ENCODE measurements at regions not wholly inside any gene's neighbourhood (a gene's known extent, or its start where the extent isn't known, plus 50 kb on each side); places are given as distances from the start of the nearest gene placed in this dataset.
A peak's percentile ranks its signal among the peaks of the same experiment; 100 is the strongest.
"Not testable (repeated sequence)": the region's sequence is repeated elsewhere in the genome, so short reads cannot be mapped to it uniquely, and the experiment has no call there.

DNA sequence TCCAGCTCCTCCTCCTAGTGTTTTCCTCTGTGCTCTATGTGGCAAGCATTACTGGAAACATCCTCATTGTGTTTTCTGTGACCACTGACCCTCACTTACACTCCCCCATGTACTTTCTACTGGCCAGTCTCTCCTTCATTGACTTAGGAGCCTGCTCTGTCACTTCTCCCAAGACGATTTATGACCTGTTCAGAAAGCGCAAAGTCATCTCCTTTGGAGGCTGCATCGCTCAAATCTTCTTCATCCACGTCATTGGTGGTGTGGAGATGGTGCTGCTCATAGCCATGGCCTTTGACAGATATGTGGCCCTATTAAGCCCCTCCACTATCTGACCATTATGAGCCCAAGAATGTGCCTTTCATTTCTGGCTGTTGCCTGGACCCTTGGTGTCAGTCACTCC is 64.0 kb downstream of the OR4F15 start:
- not testable (repeated sequence) for DNase-seq (ENCODE audit: low spot score)

DNA sequence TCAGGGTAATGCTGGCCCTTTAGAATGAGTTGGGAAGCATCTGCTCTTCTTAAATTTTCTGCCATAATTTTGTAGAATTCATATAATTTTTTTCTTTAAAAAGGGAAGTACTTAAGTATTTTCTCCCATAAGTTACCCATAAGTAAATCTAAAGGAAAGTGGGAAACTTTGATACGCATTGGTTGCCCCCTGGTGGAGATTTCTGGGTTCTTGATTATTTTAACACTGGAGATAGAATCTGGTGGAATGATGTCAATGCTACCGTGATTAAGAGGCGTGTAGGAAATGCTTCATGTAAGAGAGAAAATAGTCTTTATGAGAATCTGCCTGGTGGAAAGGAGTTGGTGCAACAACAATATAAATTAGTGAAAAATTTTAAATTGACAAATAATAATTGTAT is 65.6 kb downstream of the OR4F15 start:
- not testable (repeated sequence) for DNase-seq (ENCODE audit: low spot score)

DNA sequence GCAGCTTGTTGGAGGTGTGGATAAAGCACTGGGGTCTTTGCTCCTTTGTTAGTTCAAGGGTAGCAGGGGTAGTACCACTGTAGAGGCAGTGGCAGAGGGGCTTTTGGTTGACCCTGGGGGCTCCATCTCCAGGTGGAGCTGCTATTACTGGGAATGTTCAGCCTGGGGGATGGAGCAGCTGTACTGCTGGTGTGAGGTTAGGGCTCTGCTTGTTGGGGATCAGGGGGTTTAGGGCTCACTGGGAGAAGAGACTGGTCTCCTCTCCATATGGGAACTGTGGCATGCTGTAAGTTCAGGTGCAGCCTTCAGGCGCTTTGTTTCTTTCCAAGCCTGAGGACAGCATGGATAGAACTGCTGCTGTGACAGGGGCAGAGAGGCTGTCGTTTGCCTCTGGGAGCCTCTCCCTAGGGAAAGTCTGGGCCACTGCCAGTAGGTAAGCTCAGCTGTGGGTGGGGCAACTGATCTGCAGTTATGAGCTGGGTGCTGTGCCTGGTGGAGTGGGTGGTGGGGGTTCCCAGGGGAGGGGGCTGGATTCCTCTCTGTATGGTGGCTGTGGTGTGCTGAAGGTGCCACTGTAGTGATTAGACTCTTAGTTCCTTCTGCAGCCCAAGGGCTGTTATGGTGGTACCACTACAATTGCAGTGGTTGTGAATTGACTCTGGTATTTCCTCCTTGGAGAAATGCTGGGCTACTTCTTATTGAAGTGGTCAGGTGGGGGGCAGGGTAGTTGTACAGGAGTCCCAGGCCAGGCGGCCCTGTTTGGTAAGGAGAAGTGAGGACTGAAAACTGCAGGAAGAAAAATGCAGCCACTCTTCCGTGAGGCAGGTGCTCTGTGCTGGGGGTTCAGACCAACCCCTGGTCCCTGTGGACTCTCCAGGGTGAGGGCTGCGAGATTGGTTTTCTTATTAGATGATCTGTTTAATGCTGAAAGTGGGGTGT is 100.6 kb downstream of the OR4F15 start:
- DNase-seq (ENCODE audit: low spot score): not testable (repeated sequence)

DNA sequence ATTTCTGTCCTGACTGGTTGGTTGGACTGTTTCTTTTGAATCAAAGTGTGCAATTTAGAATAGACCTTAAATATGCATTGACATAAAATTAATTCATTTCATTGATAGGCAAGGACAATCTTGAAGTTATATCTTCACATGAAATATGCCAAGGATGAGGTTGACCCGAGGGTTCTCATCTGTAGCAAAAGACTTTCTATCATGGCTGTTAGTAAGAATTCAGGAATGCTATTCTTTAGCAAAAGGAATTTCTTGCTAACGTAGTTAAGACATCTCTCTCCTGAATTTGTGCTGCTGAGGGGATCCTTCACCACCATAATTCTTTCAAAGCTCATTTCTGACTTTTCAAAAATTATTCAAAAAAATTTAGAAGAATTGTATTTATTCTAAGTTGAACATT is 112.6 kb downstream of the OR4F15 start:
- not testable (repeated sequence) for DNase-seq (ENCODE audit: low spot score)

DNA sequence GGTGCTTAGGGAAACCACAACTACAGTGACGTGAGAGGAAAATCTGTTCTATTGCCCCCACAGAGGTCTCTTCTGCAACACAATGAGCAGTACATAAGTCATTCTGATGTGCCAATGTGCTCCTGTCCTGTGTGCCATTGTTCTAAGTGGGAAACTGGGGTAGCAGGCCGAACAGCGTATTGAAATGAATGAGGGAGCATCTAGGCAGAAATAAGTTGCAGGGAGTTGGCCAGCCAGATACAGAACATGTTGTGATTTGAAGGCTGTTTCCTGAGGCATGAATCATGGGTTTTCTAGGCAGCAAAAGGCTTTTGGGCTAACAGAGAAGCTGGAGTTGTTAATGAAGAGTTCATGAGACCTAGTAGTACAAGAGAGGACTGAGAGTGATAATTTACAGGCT is 122.5 kb downstream of the OR4F15 start:
- not testable (repeated sequence) for DNase-seq (ENCODE audit: low spot score)

DNA sequence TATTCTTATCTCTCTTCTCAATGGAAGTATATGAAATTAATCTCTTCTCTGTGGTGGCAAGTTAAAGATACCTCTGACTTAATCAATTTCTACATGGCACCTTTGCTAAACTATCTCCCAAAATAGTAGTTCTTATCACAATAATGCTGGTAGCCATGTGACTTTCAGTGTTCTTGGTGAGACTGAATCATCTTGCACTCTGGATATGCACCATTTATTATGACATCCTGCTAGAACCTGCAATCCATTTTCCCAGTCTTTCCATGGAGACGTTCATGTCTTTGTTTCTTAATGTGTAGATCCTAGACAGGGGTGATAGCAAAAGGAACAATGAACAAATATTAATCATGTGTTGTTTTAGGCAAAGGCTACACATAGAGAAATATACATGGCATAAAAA is 125.4 kb downstream of the OR4F15 start:
- not testable (repeated sequence) for DNase-seq (ENCODE audit: low spot score)

DNA sequence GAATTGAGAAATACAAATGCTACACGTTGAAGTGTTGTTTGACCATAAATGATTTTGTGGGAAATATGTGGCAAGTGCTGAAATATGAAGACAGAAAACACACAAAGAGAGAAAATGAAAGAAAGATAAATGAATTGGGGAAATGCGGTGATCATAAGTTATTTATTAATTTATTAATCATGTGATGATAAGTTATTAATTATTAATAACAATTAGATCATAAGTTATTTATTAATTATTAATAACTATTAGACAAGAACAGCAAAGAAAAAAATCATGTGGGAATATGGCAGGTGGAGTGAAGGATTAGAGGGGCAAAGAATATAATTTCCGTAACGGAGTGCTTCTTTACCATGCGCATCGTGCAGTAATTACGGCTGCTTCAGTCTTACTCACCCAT is 126.6 kb downstream of the OR4F15 start:
- DNase-seq (ENCODE audit: low spot score): not testable (repeated sequence)

DNA sequence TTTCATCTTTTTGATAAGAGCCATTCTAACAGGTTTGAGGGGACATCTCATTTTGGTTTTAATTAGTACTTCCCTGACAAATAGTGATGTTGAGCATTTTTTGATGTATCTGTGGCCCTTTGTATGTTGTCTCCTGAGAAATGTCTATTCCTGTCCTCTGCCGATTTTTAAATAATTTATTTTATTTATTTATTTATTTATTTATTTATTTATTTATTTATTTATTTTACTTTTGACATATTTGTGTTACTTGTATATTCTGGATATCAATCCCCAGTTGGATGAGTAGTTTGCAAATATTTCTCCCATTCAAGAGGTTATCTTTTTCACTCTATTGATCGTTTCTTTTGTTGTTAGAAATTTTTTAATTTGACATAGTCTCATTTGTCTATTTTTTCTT is 133.9 kb downstream of the OR4F15 start:
- DNase-seq (ENCODE audit: low spot score): not testable (repeated sequence)

DNA sequence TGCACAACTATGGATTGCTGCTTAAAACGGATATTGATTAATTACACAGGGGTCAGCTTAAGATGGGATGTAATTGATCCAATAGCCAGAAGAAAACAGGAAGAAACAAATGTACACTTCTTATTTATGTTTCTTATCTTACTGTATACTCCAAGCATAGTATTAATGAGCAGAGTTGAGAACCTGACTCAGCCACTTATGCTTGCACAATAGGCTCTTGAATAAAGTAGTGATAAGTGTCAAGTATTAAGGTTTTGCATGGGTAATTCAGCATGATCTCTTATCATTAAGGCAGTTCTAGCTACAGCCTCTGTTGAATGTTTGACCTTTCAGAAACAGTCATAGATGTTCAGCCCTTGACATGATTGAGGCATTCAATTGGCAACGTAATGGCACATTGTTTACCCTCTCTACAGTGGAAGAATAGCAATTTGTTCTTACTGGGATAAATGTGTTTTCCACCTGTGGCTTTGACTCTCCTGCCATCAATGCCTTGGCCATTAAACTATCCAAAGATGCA is 136.5 kb downstream of the OR4F15 start:
- DNase-seq (ENCODE audit: low spot score): not testable (repeated sequence)

DNA sequence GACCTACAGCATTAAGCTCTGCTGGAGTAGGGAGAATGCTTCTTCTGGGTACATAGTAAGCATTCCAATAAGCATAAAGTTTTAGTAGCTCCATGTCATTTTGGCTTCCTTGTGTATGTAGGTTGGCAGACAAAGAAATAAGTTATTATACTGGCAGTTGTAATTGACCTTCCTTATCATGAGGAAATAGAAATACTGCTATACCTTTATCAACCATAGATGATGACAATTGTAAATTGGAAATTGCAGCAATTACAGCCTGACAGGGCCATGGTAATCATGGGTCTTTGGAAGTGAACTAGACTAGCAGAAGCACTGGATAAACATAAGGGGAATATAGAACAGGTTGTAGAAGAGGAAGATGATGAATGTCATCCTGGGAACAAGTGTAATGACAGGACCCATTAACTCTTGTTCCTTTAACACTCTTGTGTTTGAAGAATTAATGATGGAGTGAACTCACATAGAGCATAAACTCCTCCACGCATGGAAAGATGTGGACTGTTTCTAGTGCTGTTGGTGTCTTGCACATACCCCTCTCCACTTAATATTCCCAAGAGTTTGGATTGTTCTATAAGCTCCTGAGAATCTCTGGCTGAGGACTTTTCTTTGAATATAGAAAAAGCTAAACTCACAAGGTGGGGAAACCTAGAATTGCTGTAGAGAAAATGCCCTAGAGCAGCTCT is 137.5 kb downstream of the OR4F15 start:
- DNase-seq (ENCODE audit: low spot score): not testable (repeated sequence)

DNA sequence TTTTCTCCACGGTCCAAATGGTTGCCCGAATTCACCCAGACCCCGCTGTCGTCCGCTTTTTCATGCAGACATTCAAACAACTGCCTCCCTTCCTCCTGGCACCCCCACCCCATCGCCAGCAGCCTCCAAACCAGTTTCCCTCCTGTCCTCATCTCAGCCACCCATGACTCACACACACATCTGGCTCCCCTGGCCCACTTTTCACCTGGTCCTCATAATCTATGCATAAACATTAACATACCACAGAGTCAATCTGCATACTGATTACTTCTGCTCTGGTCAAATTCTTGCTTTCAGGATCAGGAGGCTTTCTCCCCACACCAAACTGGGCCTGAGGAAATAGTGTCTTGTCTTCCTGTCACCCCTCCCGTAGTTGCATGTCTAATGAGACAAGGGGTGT is 142.0 kb downstream of the OR4F15 start:
- not testable (repeated sequence) for DNase-seq (ENCODE audit: low spot score)

DNA sequence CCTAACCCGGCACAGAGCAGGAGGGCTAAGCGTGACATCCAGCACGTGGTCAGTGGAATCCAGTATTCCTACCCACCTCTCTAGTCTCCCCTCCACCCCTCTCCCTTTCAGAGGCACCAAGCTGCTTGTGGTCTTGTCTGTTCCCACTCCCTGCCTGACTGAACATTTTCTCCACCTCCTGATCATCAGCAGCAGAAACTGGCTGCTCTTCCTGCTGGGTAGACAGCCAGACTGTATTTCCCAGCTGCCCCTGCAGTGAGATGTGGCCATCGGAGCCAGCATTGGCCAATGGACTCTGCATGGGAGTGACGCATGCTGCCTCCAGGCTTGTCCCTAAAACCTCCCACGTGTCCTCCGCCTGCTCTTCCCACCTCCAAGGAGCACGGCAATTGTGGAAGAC is 143.8 kb downstream of the OR4F15 start:
- not testable (repeated sequence) for DNase-seq (ENCODE audit: low spot score)

DNA sequence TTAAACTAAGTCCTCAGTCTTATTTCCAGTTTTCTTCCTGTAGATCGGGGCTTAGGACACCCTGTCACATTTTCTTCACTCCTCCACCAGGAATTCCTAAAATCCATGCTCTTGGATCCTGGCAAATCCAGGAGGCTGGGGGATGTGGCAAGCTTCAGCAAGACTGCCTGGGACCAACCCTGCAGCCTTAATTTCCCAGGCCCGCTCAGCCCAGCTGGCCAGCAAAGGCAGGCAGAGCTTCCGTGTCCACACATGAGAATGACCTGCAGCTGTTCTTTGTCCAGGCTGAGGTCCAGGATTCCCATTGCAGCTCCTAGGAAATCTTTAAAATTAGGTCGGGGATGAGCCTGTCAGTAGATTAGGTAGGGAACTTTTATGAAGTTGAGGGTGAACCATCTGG is 146.7 kb downstream of the OR4F15 start:
- not testable (repeated sequence) for DNase-seq (ENCODE audit: low spot score)

DNA sequence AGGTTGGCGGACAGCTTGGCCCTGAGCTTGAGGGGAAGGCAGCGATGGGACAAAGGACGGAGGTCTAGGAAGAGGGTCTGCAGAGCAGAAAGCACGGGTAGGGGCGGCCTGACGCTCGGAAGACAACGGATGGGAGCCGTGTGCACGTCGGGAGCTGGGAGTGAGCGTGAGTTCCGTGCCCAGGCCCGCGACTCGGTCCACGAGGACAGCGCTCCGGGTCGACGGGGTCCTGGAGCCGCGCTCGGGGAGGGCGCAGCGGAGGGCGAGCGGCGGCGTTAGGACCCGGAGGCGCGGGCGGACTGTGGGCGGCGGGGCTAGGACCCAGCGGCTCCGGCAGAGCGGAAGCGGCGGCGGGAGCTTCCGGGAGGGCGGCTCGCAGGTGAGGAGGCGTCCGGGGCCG is 149.3 kb downstream of the OR4F15 start:
- DNase-seq (ENCODE audit: low spot score): not testable (repeated sequence)

DNA sequence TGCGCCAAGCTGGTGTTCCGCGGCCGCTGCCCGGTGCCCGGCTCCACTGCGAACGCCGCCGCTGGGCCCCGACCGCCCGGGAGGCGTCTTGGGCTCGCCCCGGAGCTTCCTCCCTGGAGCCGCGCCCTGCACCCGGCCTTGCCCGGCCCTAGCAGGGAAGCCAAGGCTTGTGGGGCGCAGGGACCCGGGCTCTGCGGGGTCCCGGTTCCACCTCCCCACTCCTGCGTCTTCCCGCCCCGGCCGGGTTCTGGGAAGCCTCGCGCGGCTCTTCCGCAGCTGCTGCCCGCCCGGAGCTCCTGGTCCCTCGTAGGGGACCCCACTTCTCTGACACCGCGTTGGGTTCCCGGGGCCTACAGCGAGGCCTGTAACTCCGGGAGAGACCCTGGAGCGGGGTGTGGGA is 149.8 kb downstream of the OR4F15 start:
- DNase-seq (ENCODE audit: low spot score): not testable (repeated sequence)

DNA sequence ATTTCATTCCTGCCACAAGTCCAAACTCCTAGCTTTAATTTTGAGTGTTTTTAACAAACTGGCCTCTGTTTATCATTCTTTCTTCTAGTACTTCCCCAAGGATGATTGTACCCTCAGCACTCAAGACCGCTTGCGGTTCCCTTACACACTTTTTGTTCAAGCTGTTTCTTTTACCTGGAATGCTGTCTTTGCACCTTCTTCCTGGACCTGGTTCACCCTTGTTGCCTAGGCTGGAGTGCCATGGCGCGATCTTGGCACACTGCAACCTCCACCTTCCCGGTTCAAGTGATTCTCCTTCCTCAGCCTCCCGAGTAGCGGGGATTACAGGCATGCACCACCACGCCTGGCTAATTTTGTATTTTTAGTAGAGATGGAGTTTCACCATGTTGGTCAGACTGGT is 151.7 kb downstream of the OR4F15 start:
- not testable (repeated sequence) for DNase-seq (ENCODE audit: low spot score)

DNA sequence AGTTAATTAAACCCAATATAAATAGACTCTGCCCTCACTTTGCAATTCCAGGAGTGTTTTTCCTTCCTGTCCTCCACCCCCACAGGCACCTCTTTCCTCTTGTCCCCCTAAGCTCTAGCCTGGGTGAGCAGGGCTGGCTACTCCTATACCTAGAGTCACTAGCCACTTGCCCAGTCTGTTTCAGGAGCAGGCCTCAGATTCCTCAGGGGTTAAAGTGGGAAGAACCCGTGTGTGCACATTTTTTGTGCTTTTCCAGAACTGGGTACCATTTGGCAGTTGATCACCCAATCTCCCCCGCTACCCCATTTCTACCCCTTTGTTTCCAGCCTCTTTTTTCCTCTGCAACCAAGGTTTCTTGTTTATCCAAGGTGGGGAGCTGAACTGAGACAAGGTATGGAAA is 153.4 kb downstream of the OR4F15 start:
- DNase-seq (ENCODE audit: low spot score): not testable (repeated sequence)

DNA sequence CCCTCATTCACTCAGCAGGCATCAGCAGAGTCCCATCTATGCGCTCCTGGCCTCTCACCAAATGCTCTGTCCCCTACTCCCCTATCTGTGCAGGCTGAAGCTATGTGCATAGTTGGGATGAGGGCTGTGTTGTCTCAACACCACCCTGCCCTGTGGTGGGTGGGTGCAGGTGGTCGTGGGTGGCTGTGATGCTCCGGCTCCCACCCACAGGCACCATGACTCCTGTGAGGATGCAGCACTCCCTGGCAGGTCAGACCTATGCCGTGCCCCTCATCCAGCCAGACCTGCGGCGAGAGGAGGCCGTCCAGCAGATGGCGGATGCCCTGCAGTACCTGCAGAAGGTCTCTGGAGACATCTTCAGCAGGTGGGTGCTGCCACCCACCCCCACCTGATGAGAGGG is 153.9 kb downstream of the OR4F15 start:
- DNase-seq (ENCODE audit: low spot score): peak; percentile 1

DNA sequence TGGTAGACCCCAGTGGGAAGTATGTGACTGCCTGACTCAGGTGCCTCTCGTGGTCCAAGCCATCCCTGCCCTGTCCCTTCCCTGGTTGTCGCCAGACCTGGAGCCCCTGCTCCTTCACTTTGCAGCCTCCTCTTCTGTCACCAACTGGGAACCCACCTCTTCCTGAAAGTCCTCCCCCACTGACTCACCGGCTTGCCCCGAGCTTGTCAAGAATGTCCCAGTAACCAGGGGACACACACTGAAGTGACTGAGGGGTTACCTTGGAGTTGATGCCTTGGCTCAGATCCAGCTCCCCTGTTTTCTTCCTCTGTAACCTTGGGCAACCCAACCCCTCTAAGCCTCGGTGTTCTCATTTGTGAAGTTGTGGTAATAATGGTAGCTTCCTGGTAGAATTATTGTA is 155.4 kb downstream of the OR4F15 start:
- DNase-seq (ENCODE audit: low spot score): not testable (repeated sequence)

DNA sequence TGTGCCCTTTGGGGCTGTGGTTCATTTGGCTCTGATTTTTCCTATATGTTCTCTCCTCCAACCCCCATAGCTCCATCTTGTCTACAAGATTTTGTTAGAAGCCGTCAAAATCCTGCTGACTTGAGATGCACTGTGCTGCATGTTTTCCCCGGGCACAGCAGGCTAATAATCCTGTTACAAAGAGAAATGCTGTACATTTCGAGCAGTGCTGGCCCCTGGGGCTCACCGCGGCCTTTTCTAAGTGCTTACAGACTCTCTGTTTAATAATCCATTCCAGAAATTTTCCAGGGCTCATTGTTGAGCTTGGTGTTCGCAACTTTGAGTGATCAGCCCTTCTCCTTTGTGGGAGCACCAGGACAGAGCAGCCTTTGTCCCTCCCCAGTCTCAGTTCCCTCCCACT is 158.6 kb downstream of the OR4F15 start:
- not testable (repeated sequence) for DNase-seq (ENCODE audit: low spot score)

DNA sequence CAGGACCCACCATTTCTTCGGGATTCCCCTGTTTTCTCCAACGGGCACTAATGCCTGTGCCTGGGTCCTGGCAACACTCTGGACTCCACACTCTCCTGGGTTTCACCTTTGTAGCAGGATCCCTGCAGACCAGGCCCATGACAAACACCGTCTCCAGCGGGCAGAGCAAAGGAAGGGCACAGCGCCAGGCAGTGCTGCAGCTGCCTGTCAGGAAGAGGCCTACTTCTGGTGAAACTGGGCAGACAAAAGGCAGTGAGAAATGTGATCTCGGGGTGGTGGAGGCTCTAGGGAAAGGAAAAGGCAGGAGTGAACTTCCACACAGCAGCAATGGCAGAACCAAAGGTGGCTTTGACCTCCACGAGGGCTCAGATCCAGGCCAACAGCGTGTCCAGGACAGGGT is 165.3 kb downstream of the OR4F15 start:
- not testable (repeated sequence) for DNase-seq (ENCODE audit: low spot score)

DNA sequence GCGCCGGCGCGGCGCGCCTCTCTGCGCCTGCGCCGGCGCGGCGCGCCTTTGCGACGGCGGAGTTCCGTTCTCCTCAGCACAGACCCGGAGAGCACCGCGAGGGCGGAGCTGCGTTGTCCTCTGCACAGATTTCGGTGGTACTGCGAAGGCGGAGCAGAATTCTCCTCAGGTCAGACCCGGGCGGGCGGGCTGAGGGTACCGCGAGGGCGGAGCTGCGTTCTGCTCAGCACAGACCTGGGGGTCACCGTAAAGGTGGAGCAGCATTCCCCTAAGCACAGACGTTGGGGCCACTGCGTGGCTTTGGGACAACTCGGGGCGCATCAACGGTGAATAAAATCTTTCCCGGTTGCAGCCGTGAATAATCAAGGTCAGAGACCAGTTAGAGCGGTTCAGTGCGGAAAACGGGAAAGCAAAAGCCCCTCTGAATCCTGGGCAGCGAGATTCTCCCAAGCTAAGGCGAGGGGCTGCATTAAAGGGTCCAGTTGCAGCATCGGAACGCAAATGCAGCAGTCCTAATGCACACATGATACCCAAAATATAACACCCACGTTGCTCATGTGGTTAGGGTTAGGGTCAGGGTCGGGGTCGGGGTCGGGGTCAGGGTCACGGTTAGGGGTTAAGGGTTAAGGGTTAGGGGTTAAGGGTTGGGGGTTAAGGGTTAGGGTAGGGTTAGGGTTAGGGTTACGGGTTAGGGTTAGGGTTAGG is 168.4 kb downstream of the OR4F15 start:
- DNase-seq (ENCODE audit: low spot score): not testable (repeated sequence)
